Panc1 (cell line): ENCODE measurements at regions not wholly inside any gene's neighbourhood (a gene's known extent, or its start where the extent isn't known, plus 50 kb on each side); places are given as distances from the start of the nearest gene placed in this dataset.
A peak's percentile ranks its signal among the peaks of the same experiment; 100 is the strongest.

Source experiments
- ATAC-seq: fragments of 200-7000 bp; cut with Tn5 transposase; 2 replicates; pipeline ENCODE4 v1.9.1; 2020; ENCODE audit warnings: mild to moderate bottlenecking, moderate library complexity
- BruUV-seq: library from RNA; stranded (reverse); fragments of 400-500 nt; replicated peaks from 2 replicates; lab custom pipeline; 2021; lab: Mats Ljungman, UMichigan
- CTCF ChIA-PET: fragments of 300-600 bp; sonication (Branson Sonifier 250); formaldehyde crosslinking; loops from one replicate; lab custom pipeline; 2022; ENCODE audit warnings: antibody characterized with exemption; lab: Charles Lee
- POLR2A ChIA-PET: fragments of 300-600 bp; sonication (Branson Sonifier 250); formaldehyde crosslinking; loops from one replicate; lab custom pipeline; 2022; ENCODE audit warnings: antibody characterized with exemption; lab: Charles Lee
- DNase-seq: peaks from one replicate; pipeline ENCODE4 v3.0.0-alpha.2; 2010; ENCODE audit warnings: low read depth, low spot score
- H3K27ac ChIP-seq: 2 replicates; pipeline ENCODE4 v1.5.1; 2011; ENCODE audit warnings: mild to moderate bottlenecking, low read length, inconsistent platforms
- H3K27me3 ChIP-seq: fragments of 200-500 bp; sonication (Bioruptor generic); 2 replicates; pipeline ENCODE4 v1.6.0; 2014; ENCODE audit warnings: low read length, inconsistent platforms; ENCODE audit not compliant: control insufficient read depth, insufficient read depth
- H3K36me3 ChIP-seq: fragments of 200-500 bp; sonication (Bioruptor generic); 2 replicates; pipeline ENCODE4 v1.5.1; 2014; ENCODE audit warnings: inconsistent platforms, mild to moderate bottlenecking, low read length, moderate library complexity; ENCODE audit not compliant: control insufficient read depth, insufficient read depth
- H3K4me1 ChIP-seq: 2 replicates; pipeline ENCODE4 v1.5.1; 2011; ENCODE audit warnings: inconsistent platforms, mild to moderate bottlenecking, low read length, moderate library complexity; ENCODE audit not compliant: control insufficient read depth, insufficient read depth
- H3K4me3 ChIP-seq, 2 experiments: 2 replicates each; pipeline ENCODE4 v1.5.1; 2011 to 2012; ENCODE audit warnings: low read depth in 2 of 2, low read length in 2 of 2, mild to moderate bottlenecking in 2 of 2, inconsistent platforms in 1 of 2, moderate library complexity in 1 of 2
- H3K9me3 ChIP-seq: fragments of 200-500 bp; sonication (Bioruptor generic); 2 replicates; pipeline ENCODE4 v1.5.1; 2014; ENCODE audit warnings: low read depth, mild to moderate bottlenecking, inconsistent platforms, low read length, moderate library complexity; ENCODE audit not compliant: control insufficient read depth, insufficient read depth
- CTCF ChIP-seq: fragments of 450-650 bp; IDR thresholded peaks from 2 replicates; pipeline ENCODE4 v1.5.1; 2017; ENCODE audit warnings: mild to moderate bottlenecking
- POLR2AphosphoS5 ChIP-seq: IDR thresholded peaks from 2 replicates; pipeline ENCODE4 v1.6.1; 2012; ENCODE audit warnings: mild to moderate bottlenecking, low read depth, low read length, moderate library complexity
- SIN3A ChIP-seq: IDR thresholded peaks from 2 replicates; pipeline ENCODE4 v1.6.1; 2012; ENCODE audit warnings: low read depth, mild to moderate bottlenecking, low read length, moderate library complexity, borderline replicate concordance; ENCODE audit not compliant: insufficient read depth
- TCF7L2 ChIP-seq: IDR thresholded peaks from 2 replicates; pipeline ENCODE4 v1.6.1; 2011; ENCODE audit warnings: mild to moderate bottlenecking, low read depth, low read length, inconsistent platforms
- in situ Hi-C: cut with HindIII; loops from 2 replicates; pipeline ENCODE4 v1.10.0; 2016; ENCODE audit warnings: low sequenced_read_pairs, low pct_unique_long_range_greater_than_20kb
- intact Hi-C: fragments of 100-400 bp; cut with micrococcal nuclease; formaldehyde crosslinking; loops from one replicate; pipeline ENCODE4 v1.10.0; 2022; ENCODE audit not compliant: unreplicated experiment
- TF ChIP-seq, protein P1 (sequence below), 2 experiments: IDR thresholded peaks; 2 replicates each; pipeline ENCODE4 v1.6.1; 2011 to 2012; ENCODE audit warnings: low read depth in 2 of 2, control low read depth in 1 of 2, low read length in 1 of 2, mild to moderate bottlenecking in 1 of 2, moderate library complexity in 1 of 2; ENCODE audit not compliant: insufficient read depth in 1 of 2

GRCh38 chr9:97803167-97804058 lies 49.6 kb upstream of the FOXE1 start:
- no peak for TF ChIP-seq SIN3A
- TF ChIP-seq, protein P1, sequence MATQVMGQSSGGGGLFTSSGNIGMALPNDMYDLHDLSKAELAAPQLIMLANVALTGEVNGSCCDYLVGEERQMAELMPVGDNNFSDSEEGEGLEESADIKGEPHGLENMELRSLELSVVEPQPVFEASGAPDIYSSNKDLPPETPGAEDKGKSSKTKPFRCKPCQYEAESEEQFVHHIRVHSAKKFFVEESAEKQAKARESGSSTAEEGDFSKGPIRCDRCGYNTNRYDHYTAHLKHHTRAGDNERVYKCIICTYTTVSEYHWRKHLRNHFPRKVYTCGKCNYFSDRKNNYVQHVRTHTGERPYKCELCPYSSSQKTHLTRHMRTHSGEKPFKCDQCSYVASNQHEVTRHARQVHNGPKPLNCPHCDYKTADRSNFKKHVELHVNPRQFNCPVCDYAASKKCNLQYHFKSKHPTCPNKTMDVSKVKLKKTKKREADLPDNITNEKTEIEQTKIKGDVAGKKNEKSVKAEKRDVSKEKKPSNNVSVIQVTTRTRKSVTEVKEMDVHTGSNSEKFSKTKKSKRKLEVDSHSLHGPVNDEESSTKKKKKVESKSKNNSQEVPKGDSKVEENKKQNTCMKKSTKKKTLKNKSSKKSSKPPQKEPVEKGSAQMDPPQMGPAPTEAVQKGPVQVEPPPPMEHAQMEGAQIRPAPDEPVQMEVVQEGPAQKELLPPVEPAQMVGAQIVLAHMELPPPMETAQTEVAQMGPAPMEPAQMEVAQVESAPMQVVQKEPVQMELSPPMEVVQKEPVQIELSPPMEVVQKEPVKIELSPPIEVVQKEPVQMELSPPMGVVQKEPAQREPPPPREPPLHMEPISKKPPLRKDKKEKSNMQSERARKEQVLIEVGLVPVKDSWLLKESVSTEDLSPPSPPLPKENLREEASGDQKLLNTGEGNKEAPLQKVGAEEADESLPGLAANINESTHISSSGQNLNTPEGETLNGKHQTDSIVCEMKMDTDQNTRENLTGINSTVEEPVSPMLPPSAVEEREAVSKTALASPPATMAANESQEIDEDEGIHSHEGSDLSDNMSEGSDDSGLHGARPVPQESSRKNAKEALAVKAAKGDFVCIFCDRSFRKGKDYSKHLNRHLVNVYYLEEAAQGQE (IDR thresholded peaks at IDR 0.05; ENCODE audit: insufficient read depth in 1 of 2, low read depth in 2 of 2, low read length in 1 of 2): no peak
- no peak for TF ChIP-seq CTCF
- TF ChIP-seq TCF7L2: no peak
- TF ChIP-seq POLR2AphosphoS5: no peak
- peak overlapping the region; percentile 59; the same call in 1 of the 2 replicates for H3K27ac ChIP-seq
- ATAC-seq (peak; percentile 97), DNase-seq (no peak)
- POLR2A ChIA-PET: no interaction called here
- intact Hi-C loops (no loop called here), in situ Hi-C loops (no loop called here)
- H3K36me3 ChIP-seq: no peaks in the 10 kb centered on the region
- CTCF ChIA-PET: interaction anchor here (1.0 kb wide), 1 partner anchor 99 kb away, joined by 4 read pairs; no protein-coding TSS in a partner anchor
- no TSS peak for BruUV-seq
- H3K9me3 ChIP-seq: no peaks in the 10 kb centered on the region
- peak overlapping the region; percentile 58 to 74 for H3K4me3 ChIP-seq
- H3K4me1 ChIP-seq: peaks cover 3% of the 10 kb centered on the region; the same call in 1 of the 2 replicates
- no peaks in the 10 kb centered on the region for H3K27me3 ChIP-seq
